Activated naive CD4-positive, alpha-beta T cell treated with anti-CD3 and anti-CD28 coated beads, Interleukin-2, amount 10 ng/mL, durations not matched to agents 7 days and 5 days (primary cell): ENCODE measurements at regions not wholly inside any gene's neighbourhood (a gene's known extent, or its start where the extent isn't known, plus 50 kb on each side); places are given as distances from the start of the nearest gene placed in this dataset.

Source experiments
- CTCF ChIA-PET: fragments of 350-600 bp; sonication (Branson Sonifier 250); formaldehyde crosslinking; loops from one replicate; lab custom pipeline; 2021; ENCODE audit warnings: antibody characterized with exemption; lab: Charles Lee
- DNase-seq: peaks from one replicate; pipeline ENCODE4 v3.0.0-alpha.2; 2020
- H3K27ac Mint-ChIP-seq: one replicate; pipeline ENCODE4 v1.8.0; 2021; ENCODE audit warnings: mild to moderate bottlenecking, moderate library complexity, mixed read lengths
- H3K27me3 Mint-ChIP-seq: one replicate; pipeline ENCODE4 v1.8.0; 2021; ENCODE audit warnings: mild to moderate bottlenecking, mixed read lengths
- H3K36me3 Mint-ChIP-seq: one replicate; pipeline ENCODE4 v1.8.0; 2021; ENCODE audit warnings: mixed read lengths
- H3K4me1 Mint-ChIP-seq: one replicate; pipeline ENCODE4 v1.8.0; 2021; ENCODE audit warnings: mixed read lengths
- H3K4me3 Mint-ChIP-seq: one replicate; pipeline ENCODE4 v1.8.0; 2021; ENCODE audit warnings: mild to moderate bottlenecking, moderate library complexity, mixed read lengths
- H3K9me3 Mint-ChIP-seq: one replicate; pipeline ENCODE4 v1.8.0; 2021; ENCODE audit warnings: mixed read lengths

GRCh38 chr14:104510794-104511611, 68.6 kb upstream of the C14orf180 start:
- CTCF ChIA-PET = no interaction called here
- H3K27ac Mint-ChIP-seq = no peak overlapping the region
- DNase-seq = no peak
- no peak overlapping the region for H3K4me3 Mint-ChIP-seq
- H3K36me3 Mint-ChIP-seq = no peaks in the 10 kb centered on the region
- H3K27me3 Mint-ChIP-seq = peaks cover 6% of the 10 kb centered on the region
- H3K4me1 Mint-ChIP-seq = no peaks in the 10 kb centered on the region
- H3K9me3 Mint-ChIP-seq = no peaks in the 10 kb centered on the region

- H3K9me3 Mint-ChIP-seq = no peaks in the 10 kb centered on the region
- DNase-seq = no peak
- H3K4me1 Mint-ChIP-seq = no peaks in the 10 kb centered on the region
- no peak overlapping the region for H3K4me3 Mint-ChIP-seq
- no peaks in the 10 kb centered on the region for H3K36me3 Mint-ChIP-seq
- no peak overlapping the region for H3K27ac Mint-ChIP-seq
- CTCF ChIA-PET = no interaction called here
- H3K27me3 Mint-ChIP-seq = peaks cover 3% of the 10 kb centered on the region
These were observed 67.5 kb upstream of the C14orf180 start for GRCh38 chr14:104512061-104512460.

GRCh38 chr14:104512771-104513640, 66.6 kb upstream of the C14orf180 start:
- Mint-ChIP-seq H3K4me1 (no peaks in the 10 kb centered on the region), H3K27ac (no peak overlapping the region), H3K27me3 (no peaks in the 10 kb centered on the region), H3K36me3 (no peaks in the 10 kb centered on the region), H3K4me3 (no peak overlapping the region), H3K9me3 (peaks cover 2% of the 10 kb centered on the region)
- no peak for DNase-seq
- CTCF ChIA-PET = no interaction called here

- Mint-ChIP-seq H3K4me1 (no peaks in the 10 kb centered on the region), H3K36me3 (no peaks in the 10 kb centered on the region), H3K27ac (no peak overlapping the region), H3K9me3 (peaks cover 2% of the 10 kb centered on the region), H3K27me3 (peaks cover under 1% of the 10 kb centered on the region), H3K4me3 (no peak overlapping the region)
- DNase-seq = no peak
- CTCF ChIA-PET = no interaction called here
These were observed 65.9 kb upstream of the C14orf180 start for GRCh38 chr14:104513641-104514046.

- Mint-ChIP-seq H3K4me3 (no peak overlapping the region), H3K9me3 (peaks cover 2% of the 10 kb centered on the region), H3K27me3 (peaks cover 3% of the 10 kb centered on the region), H3K36me3 (no peaks in the 10 kb centered on the region), H3K4me1 (no peaks in the 10 kb centered on the region), H3K27ac (no peak overlapping the region)
- no peak for DNase-seq
- CTCF ChIA-PET = no interaction called here
These were observed 65.3 kb upstream of the C14orf180 start for GRCh38 chr14:104514156-104514848.

- CTCF ChIA-PET = no interaction called here
- no peaks in the 10 kb centered on the region for H3K36me3 Mint-ChIP-seq
- peaks cover 2% of the 10 kb centered on the region for H3K9me3 Mint-ChIP-seq
- H3K4me1 Mint-ChIP-seq = no peaks in the 10 kb centered on the region
- H3K27me3 Mint-ChIP-seq = peaks cover 3% of the 10 kb centered on the region
- H3K4me3 Mint-ChIP-seq = no peak overlapping the region
- no peak for DNase-seq
- H3K27ac Mint-ChIP-seq = no peak overlapping the region
These were observed 64.3 kb upstream of the C14orf180 start for GRCh38 chr14:104515059-104515810.

- CTCF ChIA-PET = no interaction called here
- Mint-ChIP-seq H3K4me3 (no peak overlapping the region), H3K4me1 (no peaks in the 10 kb centered on the region), H3K9me3 (peaks cover 2% of the 10 kb centered on the region), H3K27me3 (peaks cover 3% of the 10 kb centered on the region), H3K27ac (no peak overlapping the region), H3K36me3 (no peaks in the 10 kb centered on the region)
- DNase-seq = no peak
These were observed 63.5 kb upstream of the C14orf180 start for GRCh38 chr14:104515811-104516780.

GRCh38 chr14:104516906-104517305, 62.7 kb upstream of the C14orf180 start:
- no peak overlapping the region for H3K4me3 Mint-ChIP-seq
- H3K27me3 Mint-ChIP-seq = peaks cover 3% of the 10 kb centered on the region
- CTCF ChIA-PET = no interaction called here
- no peak for DNase-seq
- no peaks in the 10 kb centered on the region for H3K36me3 Mint-ChIP-seq
- no peak overlapping the region for H3K27ac Mint-ChIP-seq
- no peaks in the 10 kb centered on the region for H3K4me1 Mint-ChIP-seq
- H3K9me3 Mint-ChIP-seq = peaks cover 2% of the 10 kb centered on the region

GRCh38 chr14:104517426-104517825, 62.1 kb upstream of the C14orf180 start:
- Mint-ChIP-seq H3K9me3 (peaks cover 2% of the 10 kb centered on the region), H3K36me3 (no peaks in the 10 kb centered on the region), H3K27me3 (peaks cover 3% of the 10 kb centered on the region), H3K4me3 (no peak overlapping the region), H3K27ac (no peak overlapping the region), H3K4me1 (no peaks in the 10 kb centered on the region)
- CTCF ChIA-PET = no interaction called here
- DNase-seq = no peak

GRCh38 chr14:104517867-104518266, 61.7 kb upstream of the C14orf180 start:
- CTCF ChIA-PET = no interaction called here
- no peak for DNase-seq
- Mint-ChIP-seq H3K9me3 (peaks cover 2% of the 10 kb centered on the region), H3K27me3 (peaks cover 3% of the 10 kb centered on the region), H3K36me3 (no peaks in the 10 kb centered on the region), H3K27ac (no peak overlapping the region), H3K4me3 (no peak overlapping the region), H3K4me1 (no peaks in the 10 kb centered on the region)

- CTCF ChIA-PET = no interaction called here
- Mint-ChIP-seq H3K27me3 (peaks cover 3% of the 10 kb centered on the region), H3K9me3 (peaks cover 2% of the 10 kb centered on the region), H3K36me3 (no peaks in the 10 kb centered on the region), H3K4me1 (no peaks in the 10 kb centered on the region), H3K27ac (no peak overlapping the region), H3K4me3 (no peak overlapping the region)
- DNase-seq = no peak
These were observed 60.8 kb upstream of the C14orf180 start for GRCh38 chr14:104518659-104519350.

- H3K4me3 Mint-ChIP-seq = no peak overlapping the region
- H3K27me3 Mint-ChIP-seq = peaks cover 3% of the 10 kb centered on the region
- H3K4me1 Mint-ChIP-seq = no peaks in the 10 kb centered on the region
- H3K9me3 Mint-ChIP-seq = peaks cover 2% of the 10 kb centered on the region
- H3K27ac Mint-ChIP-seq = no peak overlapping the region
- no peaks in the 10 kb centered on the region for H3K36me3 Mint-ChIP-seq
- CTCF ChIA-PET = no interaction called here
- no peak for DNase-seq
These were observed 59.8 kb upstream of the C14orf180 start for GRCh38 chr14:104519721-104520120.
